ENCODE measurements at regions not wholly inside any gene's neighbourhood (a gene's known extent, or its start where the extent isn't known, plus 50 kb on each side); places are given as distances from the start of the nearest gene placed in this dataset.

DNA sequence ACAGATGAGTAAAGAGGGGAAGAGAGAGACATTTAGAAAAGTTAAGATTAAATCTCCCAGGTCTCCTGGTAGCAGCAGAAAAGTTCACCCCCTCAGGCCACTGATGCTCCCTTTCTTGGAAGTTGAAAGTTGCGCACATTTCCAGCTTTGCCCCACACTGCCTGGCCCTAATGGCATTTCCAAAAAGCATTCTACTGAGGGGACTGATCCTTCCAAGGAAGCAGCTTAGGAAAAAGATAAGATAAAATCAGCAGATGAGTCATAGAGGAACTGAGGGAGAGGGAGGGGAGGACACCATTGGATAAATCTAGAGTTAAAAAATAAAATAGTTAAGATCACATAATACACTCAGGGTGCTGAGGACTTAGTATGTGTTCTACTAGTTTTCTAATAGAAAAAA lies 67.6 kb upstream of the SLC12A2 start:
- Histone ChIP-seq H3K9me3 (ENCODE audit: control insufficient read depth, low read length) (no peaks in the 10 kb centered on the region), H3K36me3 (ENCODE audit: control insufficient read depth, insufficient read depth, low read length, severe bottlenecking) (no peaks in the 10 kb centered on the region), H3K27me3 (replicated peaks; ENCODE audit: control insufficient read depth, insufficient read depth, low read length) (no peaks in the 10 kb centered on the region), H3K9ac (ENCODE audit: low read length) (no peak overlapping the region), H3K4me1 (ENCODE audit: control insufficient read depth, insufficient read depth, low read length) (no peaks in the 10 kb centered on the region), H3K4me3 (ENCODE audit: low read length) (no peak overlapping the region)
- no peak for DNase-seq (ENCODE audit: low read depth)

DNA sequence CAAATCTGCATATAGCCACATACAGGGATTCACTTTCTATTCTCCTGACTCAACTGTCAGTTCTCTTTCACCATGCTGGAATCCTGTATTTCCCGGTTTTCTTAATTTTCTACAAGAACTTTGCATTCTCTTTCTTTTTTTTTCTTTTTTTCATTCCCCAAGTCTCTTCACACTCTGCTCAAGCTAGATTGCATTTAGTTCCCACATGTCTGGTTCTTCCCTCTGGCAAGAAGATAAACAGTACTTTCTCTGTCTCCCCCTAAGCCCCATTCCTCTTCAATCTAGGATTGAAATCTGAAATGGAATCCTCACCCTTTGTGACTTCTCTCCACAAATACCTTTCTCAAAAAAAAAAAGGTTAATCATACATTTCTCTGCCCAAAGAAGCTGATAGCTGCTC lies 64.2 kb upstream of the SLC12A2 start:
- no peak for DNase-seq (ENCODE audit: low read depth)
- Histone ChIP-seq H3K9ac (ENCODE audit: low read length) (no peak overlapping the region), H3K4me3 (ENCODE audit: low read length) (no peak overlapping the region), H3K36me3 (ENCODE audit: control insufficient read depth, insufficient read depth, low read length, severe bottlenecking) (peaks cover 6% of the 10 kb centered on the region), H3K27me3 (replicated peaks; ENCODE audit: control insufficient read depth, insufficient read depth, low read length) (no peaks in the 10 kb centered on the region), H3K9me3 (ENCODE audit: control insufficient read depth, low read length) (peaks cover 6% of the 10 kb centered on the region), H3K4me1 (ENCODE audit: control insufficient read depth, insufficient read depth, low read length) (no peaks in the 10 kb centered on the region)

- H3K27me3 ChIP-seq (replicated peaks; ENCODE audit: control insufficient read depth, insufficient read depth, low read length) = no peaks in the 10 kb centered on the region
- no peak overlapping the region for H3K9ac ChIP-seq (ENCODE audit: low read length)
- no peak overlapping the region for H3K4me3 ChIP-seq (ENCODE audit: low read length)
- no peak for DNase-seq (ENCODE audit: low read depth)
- H3K36me3 ChIP-seq (ENCODE audit: control insufficient read depth, insufficient read depth, low read length, severe bottlenecking) = peaks cover 6% of the 10 kb centered on the region
- H3K4me1 ChIP-seq (ENCODE audit: control insufficient read depth, insufficient read depth, low read length) = no peaks in the 10 kb centered on the region
- peaks cover 6% of the 10 kb centered on the region for H3K9me3 ChIP-seq (ENCODE audit: control insufficient read depth, low read length)
Measured at GRCh38 chr5:128020012-128020411, 63.6 kb upstream of the SLC12A2 start.

- Histone ChIP-seq H3K36me3 (ENCODE audit: control insufficient read depth, insufficient read depth, low read length, severe bottlenecking) (peaks cover 6% of the 10 kb centered on the region), H3K4me3 (ENCODE audit: low read length) (no peak overlapping the region), H3K27me3 (replicated peaks; ENCODE audit: control insufficient read depth, insufficient read depth, low read length) (no peaks in the 10 kb centered on the region), H3K9me3 (ENCODE audit: control insufficient read depth, low read length) (peaks cover 6% of the 10 kb centered on the region), H3K9ac (ENCODE audit: low read length) (no peak overlapping the region), H3K4me1 (ENCODE audit: control insufficient read depth, insufficient read depth, low read length) (no peaks in the 10 kb centered on the region)
- peak; percentile 55 for DNase-seq (ENCODE audit: low read depth)
Measured at GRCh38 chr5:128021411-128021810, 62.2 kb upstream of the SLC12A2 start.
